ENCODE measurements at regions not wholly inside any gene's neighbourhood (a gene's known extent, or its start where the extent isn't known, plus 50 kb on each side); places are given as distances from the start of the nearest gene placed in this dataset.

DNA sequence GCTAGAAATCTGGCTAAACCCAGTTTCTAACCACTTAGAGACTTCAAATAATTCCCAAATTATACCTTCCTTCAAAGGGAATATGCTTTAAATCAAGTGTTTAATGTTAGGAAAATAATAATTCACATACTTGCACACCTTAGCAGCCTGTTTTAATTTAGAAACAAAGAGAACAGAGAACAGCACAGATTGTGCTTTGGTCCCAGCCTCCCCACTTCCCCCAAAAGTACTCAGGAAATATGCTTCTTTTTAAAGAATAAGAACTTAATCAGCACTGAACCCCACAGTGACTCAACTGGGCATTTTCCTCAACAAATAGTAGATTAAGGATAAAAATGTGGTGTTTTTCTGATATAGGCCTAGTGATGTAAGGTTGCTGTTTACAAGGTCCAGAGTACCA lies 295.8 kb downstream of the GBA3 start:
- TF ChIP-seq CTCF (IDR thresholded peaks at IDR 0.05; ENCODE audit: borderline replicate concordance, insufficient read depth, low read depth, low read length): no peak
- H3K4me3 ChIP-seq (ENCODE audit: low read depth, low read length): no peak overlapping the region

DNA sequence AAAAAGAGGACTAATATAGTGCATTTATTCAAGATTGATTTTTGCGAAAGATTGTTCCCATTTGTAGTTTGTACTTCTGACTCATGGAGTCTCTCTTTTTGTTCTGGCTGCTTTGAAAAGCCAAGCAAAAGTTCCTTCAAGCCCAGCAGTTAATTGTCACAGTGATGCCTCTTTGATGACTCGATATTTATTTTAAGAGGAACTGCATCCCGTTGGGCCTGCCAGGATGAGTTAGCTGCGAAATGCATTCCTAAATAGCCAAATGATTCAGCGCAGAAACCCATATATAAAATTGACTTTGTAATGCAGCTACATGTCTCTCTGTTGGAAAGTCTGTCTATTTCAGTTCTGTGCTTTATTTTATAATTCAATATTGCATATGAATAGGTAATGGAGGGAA lies 295.1 kb downstream of the GBA3 start:
- H3K4me3 ChIP-seq (ENCODE audit: low read depth, low read length): no peak overlapping the region
- TF ChIP-seq CTCF (IDR thresholded peaks at IDR 0.05; ENCODE audit: borderline replicate concordance, insufficient read depth, low read depth, low read length): no peak

DNA sequence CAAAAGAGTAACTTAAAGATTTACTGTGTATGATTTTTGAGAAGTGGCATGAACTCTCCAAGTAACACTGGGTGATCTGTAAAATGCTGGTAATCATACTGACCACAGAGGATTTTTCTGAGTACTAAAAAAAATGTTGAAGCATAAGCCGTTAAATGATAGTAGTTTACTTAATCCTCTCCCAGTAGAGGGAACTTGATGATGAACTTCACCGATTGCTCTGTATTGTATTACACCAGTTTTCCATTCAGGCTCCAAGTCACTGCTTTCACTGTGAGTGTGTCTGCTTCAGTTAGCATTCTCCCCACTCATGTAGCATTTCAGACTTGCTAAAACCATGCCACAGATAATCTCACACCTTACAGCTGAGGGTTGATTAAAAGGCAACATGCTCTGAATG lies 294.1 kb downstream of the GBA3 start:
- no peak for TF ChIP-seq CTCF (IDR thresholded peaks at IDR 0.05; ENCODE audit: borderline replicate concordance, insufficient read depth, low read depth, low read length)
- no peak overlapping the region for H3K4me3 ChIP-seq (ENCODE audit: low read depth, low read length)

GRCh38 chr4:22986262-22986661 lies 293.5 kb downstream of the GBA3 start:
- TF ChIP-seq CTCF (IDR thresholded peaks at IDR 0.05; ENCODE audit: borderline replicate concordance, insufficient read depth, low read depth, low read length): no peak
- H3K4me3 ChIP-seq (ENCODE audit: low read depth, low read length): no peak overlapping the region

GRCh38 chr4:22984390-22984789 lies 291.7 kb downstream of the GBA3 start:
- TF ChIP-seq CTCF (IDR thresholded peaks at IDR 0.05; ENCODE audit: borderline replicate concordance, insufficient read depth, low read depth, low read length): no peak

DNA sequence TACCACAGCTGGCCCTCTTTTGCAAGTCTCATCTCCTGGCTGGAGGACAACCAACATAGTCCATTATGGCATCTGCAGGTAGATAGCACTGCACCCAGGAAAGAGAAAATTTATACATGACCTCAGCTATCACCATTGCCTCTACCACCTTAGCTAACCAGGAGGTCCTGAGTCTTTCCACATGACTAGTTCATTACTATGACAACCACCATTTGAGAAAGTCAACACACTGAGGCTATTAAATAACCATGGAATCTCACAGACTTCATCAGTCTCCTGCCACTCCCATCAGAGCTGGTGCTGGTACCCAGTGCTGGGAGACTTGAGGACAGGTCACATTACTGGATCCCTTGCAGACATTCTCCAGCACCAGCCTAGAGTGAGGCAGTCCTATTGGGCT lies 285.9 kb downstream of the GBA3 start:
- H3K4me3 ChIP-seq (ENCODE audit: low read depth, low read length): no peak overlapping the region
- TF ChIP-seq CTCF (IDR thresholded peaks at IDR 0.05; ENCODE audit: borderline replicate concordance, insufficient read depth, low read depth, low read length): no peak

More at GRCh38 chr4:22984390-22984789, 291.7 kb downstream of the GBA3 start:
- no peak overlapping the region for H3K4me3 ChIP-seq (ENCODE audit: low read depth, low read length)

DNA sequence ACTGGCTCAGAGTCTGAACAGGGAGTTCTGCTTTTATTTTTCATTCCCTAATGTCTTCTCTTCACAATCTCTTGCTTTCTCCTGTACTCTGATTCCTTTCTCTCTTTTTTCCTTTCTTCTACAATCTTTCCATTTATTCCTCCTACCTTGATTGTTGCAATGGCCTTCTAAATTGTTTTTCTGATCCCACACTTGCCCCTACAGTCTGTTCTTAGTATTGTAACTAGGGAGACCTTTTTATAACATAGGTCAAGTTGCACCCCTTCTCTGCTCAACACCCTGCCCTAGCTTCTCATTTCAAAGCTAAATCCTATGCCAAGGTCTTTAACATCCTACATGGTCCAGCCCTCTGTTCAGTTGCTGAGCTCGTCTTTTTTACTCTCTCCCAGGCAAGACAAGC lies 277.9 kb downstream of the GBA3 start:
- H3K4me3 ChIP-seq (ENCODE audit: low read depth, low read length): no peak overlapping the region
- no peak for TF ChIP-seq CTCF (IDR thresholded peaks at IDR 0.05; ENCODE audit: borderline replicate concordance, insufficient read depth, low read depth, low read length)
